GM21786 (cell line): ENCODE measurements at regions not wholly inside any gene's neighbourhood (a gene's known extent, or its start where the extent isn't known, plus 50 kb on each side); places are given as distances from the start of the nearest gene placed in this dataset.

ENCODE experiments used
- ATAC-seq: cut with Tn5 transposase; IDR thresholded peaks from one replicate; pipeline ENCODE4 v1.9.1; 2021; ENCODE audit not compliant: unreplicated experiment

DNA sequence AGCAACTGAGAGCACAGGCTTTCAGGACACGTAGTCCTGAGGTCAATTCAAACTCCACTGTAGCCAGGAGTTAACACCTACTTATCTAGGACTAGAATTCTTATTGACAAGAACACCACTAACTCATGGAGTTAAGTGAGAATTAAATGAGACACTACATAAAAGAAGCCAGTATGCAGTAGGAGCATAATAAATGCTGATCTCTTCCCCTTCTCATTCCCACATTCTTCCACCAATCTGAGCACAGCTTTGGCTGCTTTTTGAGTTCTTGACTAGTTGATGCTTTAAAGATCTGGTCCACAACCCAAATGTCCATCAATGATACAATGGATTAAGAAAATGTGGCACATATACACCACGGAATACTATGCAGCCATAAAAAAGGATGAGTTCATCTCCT, 55.2 kb downstream of the TTC32 start:
- ATAC-seq, result no peak

DNA sequence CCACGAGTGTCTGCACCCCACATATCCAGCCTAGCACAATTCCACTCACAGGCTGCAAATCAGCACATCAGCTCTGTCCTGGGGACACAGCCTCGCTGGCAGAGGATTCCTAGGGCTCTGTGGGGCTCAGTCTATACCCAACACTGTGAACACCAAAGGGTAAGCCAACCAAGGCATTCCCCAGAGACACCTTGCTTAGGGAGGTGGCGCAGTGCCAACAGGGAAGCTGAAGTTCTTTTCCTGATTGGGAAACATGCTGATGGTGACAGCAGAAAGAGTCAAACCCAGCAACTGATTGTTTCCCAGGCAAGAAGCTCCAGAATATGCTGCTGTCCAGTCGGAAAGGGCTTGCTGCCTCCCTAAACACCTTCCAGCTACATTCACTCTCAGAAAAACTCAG, 55.8 kb downstream of the TTC32 start:
- ATAC-seq, result no peak

DNA sequence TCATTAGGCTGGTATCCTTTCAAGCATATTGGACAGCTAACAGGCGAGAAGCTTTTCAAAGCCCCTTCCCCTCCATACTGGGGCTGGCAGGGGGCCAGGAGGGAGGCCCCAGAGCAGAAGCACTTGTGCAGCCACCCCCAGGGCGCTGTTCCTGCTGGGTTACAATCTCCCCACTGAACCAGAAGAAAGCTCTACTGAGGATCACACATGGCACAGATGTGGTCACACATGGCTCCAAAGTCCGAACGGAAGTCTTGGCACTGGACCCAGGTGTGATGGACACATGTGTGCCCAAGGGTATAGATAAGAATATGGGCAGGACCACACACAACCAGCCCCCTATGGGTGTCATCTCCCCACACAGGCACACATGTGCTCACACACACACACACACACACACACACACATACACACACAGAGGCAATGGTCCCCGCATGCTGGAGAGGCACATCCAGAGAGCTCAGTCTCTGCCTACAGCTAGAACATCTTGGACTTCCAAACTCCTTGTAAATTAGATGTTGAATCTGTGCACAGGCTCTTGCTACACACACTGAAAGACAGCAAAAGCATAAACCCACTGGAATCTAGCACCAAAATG, 56.4 kb downstream of the TTC32 start:
- no peak for ATAC-seq

DNA sequence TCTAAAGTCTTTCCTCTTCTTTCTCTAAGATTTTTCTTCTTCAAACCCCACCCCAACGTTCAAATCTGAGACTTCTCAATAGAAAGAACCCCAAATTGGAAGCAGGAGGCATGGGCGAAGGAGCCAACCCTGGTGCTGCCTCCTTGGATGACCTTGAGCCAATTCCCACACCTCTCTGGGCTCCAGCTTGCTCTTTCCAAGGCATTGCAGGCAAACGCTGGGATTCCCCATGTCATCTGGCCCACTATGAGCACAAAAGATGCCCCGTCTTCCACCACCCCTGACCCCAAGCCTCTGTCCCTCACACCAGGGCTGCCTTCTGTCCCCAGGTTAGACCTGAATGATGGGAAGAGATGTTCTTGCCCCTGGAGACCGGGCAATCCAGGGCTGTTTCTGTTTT, 57.0 kb downstream of the TTC32 start:
- no peak for ATAC-seq

DNA sequence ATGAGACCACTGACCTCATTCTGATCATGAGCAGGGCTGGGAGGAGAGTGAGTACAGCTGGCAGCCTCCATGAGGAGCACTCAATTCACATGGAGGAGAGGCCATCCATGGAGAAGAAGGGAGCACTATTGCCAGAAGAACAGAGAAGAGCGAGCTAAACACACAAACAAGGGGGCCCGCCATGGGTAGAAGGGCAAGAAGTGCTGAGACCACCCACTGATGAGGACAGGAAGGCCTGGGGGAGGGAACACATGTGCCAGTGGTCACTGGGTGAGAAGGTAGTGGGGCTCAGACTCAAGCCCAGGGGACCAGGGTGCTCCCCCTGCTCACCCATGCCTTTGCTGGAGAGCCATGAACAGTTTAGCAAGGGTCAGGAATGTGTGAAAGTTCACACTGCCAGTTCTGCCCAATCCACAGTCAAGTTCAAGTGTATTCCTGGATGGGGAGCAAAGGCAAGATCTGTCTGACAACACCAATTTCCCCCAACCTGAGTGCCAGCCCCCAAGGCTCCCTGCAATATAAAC, 57.7 kb downstream of the TTC32 start:
- no peak for ATAC-seq

DNA sequence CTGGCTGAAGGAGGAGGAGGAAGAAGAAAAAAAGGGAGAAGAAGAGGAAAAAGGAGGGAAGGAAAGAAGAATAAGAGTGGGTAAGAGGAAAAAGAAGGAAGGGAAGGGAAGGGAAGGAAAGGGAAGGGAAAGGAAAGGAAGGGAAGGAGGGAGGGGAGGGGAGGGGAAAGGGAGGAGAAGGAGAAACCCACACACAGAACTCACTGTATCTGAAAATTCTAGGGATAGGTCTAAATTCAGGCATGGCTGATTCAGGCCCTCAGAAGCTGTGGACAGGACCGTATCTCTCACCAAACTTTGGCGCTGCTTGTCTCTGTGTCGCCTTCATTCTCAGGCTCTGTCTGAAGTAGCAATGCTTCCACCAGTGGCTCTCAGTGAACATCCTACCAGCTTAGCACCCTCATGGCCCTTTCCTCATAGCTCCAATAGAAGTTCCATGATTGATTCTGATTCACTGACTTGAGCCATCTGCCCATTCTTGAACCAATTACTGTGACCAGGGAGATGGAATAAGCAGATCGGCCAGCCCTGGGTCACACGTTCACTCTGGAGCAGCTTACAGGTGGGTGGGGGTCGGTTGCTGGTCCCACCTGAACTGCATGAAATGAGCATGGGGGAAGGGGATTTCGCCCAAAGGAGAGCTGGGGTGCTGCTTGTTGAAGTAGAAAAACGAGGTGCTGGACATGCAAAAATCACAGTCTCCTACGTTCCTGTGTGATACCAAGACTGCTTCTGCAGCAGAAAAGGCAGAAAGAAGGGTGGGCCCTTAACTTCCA, 59.7 kb downstream of the TTC32 start:
- no peak for ATAC-seq

DNA sequence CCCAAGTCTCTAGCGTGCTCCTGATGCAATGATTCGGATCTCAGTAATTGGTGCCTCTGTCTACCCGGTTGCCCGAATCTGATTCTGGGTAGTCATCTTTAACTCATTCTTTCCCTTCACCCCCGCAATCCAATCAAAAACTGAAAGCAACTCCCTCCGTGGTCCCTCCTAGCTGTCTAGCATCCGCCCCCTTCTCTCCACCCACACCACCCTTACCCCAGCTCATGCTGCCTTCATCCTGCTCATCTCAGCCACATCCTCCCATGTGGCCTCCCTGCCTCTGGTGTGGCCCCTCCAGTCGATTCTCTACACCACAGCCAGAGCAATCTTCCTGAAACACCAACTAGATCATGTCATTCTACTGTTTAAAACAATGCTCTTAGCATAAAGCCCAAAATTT, 62.3 kb downstream of the TTC32 start:
- no peak for ATAC-seq

DNA sequence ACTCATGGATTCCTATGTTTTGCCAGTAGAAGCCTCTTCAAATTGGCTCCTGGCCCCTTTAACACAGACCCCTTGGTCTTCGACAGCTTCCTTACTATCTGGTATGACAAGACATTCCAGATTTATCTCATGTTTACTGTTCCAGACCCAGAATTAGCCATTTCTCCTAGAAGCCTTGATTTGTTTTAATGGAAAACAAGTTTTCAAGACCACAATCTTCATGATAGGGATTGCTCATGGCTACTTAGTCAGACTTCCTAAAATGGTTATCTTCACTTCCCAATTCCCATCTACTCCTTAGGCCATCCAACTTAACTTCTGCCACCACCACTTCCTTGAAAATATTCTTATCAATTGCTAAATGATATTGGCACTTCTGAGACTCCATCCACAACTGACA, 63.2 kb downstream of the TTC32 start:
- no peak for ATAC-seq

DNA sequence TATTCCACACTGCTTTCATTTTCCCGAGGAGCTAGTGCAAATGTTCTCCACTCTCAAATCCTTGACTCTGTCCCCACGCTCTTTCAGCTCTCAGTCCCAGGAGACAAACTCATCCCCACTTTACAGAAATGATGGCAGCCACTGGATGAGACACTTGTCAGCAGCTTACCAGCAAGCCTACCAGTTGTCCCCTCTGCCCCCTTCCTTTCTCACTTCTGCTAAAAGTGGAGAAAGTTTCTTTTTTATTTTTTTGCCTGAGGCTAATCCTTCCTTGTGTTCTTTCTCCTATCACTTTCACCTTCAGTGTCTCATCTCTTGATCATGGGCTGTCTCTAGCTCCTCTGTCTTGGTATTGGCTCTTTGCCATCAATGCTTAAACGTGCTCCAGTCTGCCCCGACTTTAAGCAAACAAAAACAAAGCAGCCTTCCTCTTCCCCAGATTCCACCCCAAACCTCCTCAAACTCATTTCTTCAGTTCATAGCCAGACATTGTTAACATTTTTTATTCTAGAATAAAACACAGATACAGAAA, 64.5 kb downstream of the TTC32 start:
- no peak for ATAC-seq

DNA sequence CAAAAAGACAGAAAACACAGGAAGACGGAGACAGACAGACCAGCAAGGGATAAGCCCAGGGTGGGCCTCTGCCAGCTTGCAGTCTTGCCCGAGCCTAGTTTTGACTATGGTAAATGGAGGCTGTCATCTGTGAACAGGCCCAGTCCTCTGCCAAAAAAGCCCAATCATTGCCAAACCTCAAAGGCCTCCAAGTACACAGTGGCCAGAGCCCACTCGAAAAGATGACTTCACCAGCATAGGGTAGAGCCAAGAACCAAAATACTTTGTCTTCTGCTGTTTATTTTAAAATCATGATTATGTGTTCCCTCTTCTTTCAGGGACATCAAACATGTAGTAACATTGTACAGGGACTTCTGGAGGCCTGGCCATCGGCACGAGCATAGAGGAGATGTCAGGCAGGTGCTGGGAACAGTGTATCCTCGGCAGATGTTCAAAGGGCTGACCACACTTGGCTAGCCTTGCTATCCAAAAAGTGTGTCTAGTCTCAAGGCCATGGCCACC, 66.0 kb downstream of the TTC32 start:
- ATAC-seq, result no peak

DNA sequence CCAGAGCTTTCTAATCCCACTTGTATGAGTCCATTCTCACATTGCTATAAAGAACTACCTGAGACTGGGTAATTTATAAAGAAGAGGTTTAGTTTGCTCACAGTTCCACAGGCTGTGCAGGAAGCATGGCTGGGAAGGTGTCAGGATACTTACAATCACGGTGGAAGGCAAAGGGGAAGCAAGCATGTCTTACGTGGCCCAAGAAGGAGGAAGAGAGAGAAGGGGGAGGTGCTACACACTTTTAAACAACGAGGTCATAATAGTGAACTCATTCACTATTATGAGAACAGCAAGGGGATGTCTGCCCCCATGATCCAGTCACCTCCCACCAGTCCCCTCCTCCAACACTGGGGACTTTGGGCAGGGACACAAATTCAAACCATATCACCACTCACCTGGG, 67.8 kb downstream of the TTC32 start:
- ATAC-seq, result no peak

DNA sequence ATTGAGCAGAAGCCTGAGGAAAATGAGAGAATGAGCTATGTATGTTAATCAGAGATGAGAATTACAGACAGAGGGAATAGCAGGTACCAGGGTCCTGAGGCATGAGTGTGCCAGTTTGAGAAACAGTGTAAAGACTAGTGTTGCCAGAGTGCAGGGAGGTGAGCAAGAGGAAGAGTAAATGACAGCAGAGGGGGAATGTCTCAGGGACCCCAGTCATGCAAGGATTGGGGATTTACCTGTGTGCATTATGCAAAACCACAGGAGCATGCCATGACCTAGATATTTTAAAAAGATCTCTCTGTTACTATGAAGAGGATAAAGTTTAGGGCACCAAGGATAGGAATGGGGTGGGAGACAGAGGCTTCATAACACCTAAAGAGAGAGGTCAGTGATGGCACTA, 72.1 kb downstream of the TTC32 start:
- ATAC-seq, result no peak

DNA sequence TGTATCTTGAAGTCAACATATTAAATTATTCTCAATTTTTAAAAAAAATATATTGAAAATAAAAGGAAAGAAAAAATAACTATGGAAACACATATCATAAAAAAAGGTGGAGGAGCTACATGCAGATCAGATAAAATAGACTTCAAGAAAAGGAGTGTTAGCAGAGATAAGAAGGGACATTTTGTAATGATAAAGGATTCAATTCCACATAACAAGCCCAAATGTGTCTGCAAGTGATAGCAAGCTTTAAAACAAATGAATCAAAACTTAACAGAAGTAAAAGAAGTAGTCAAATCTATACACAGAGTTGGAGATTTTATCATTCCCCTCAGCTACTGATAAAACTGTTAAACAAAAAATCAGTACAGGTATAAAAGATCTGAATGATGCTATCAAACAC, 74.9 kb downstream of the TTC32 start:
- ATAC-seq, result no peak

DNA sequence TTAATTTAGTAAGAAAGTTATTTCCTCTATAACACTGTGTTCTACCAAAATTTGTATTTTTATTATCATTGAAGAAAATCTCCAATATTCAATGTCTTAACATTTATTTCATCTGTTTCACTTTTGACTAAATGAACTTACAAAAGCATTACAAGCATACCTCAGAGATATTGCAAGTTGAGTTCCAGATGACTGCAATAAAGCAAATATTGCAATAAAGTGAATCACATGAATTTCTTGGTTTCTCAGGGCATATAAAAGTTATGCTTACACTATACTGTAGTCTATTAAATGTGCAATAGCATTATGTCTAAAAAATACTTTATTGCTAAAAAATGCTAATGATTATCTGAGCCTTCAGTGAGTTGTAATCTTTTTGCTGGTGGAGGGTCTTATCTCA, 78.3 kb downstream of the TTC32 start:
- no peak for ATAC-seq

DNA sequence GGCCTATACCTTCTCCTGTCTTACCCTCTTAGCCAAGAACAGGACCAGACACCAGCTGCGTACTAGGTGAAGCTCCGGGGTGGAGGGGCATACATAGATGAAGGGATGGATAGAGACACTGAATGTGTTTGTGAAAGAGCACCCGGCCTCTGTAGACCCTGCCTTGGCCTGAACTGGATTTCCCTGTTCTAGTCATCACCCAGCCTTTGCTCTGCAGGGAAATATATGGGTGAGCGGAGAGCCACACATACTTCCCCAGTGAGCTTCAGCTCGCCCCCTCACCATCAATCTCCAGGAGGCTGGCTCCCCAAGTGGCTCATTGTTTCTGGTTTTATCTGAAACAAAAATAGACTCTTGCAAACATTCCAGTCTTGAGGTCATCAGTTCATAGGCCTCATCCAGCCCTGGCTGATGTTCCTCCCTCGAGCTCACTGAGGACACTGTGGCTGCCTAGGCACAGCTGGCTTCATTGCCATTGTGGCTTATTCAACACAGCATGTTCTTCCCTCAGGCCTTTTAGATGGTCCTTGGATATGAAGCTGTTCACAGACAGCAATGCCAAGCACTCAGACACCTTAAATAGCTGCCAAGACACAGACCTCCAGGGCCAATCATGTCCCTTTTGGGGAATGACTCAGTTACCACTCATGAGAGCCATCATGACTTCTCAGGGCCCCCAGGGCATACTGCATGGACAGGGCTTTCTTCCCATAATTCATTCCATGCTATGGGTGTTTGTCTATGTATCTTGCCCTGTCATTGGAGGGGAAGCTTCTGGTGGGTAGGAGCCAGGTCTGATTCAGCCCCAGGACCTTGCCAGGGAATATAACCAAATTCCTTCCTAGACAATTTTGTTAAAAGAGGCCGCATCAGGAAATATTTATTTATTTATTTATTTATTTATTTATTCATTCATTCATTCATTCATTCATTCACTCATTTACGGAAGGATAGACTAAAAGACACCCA, 82.4 kb downstream of the TTC32 start:
- ATAC-seq, result no peak

DNA sequence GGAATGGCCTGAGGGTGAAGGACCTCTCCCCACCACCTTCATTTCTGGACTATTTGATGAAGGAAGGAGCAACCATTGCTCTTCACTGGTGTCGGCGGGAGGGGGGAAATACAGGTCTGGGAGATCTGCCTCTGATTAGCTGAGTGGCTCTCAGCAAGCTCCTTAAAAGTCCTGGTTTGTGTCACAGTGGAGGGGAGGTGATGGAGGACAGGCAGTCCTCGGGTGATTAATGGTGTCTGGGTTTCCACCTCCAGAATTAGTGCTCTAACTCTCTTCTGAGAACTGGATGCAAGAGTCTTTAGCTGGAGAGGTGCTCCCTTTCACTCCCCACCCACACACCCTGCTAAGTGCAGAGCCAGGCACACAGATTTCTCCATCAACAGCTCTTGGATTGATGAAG, 83.2 kb downstream of the TTC32 start:
- ATAC-seq, result no peak

DNA sequence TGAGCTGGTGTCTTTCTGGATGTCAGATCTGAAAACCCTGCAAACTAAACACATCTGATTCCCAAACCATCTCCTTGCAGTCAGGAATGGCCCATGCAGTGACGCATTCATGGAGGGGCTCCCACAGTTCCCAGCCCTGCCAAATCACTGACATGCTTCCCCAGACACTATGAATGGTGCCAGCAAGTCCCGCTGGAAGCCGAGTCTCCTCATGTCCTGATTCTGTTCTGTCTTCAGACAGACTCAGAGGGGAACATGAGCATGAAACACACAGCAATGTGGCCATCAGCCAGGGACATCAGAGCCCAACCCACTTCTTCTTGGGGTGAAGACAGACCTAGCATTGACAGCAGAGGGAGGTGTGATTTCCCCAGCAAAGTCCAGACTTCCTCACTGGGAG, 83.7 kb downstream of the TTC32 start:
- no peak for ATAC-seq

DNA sequence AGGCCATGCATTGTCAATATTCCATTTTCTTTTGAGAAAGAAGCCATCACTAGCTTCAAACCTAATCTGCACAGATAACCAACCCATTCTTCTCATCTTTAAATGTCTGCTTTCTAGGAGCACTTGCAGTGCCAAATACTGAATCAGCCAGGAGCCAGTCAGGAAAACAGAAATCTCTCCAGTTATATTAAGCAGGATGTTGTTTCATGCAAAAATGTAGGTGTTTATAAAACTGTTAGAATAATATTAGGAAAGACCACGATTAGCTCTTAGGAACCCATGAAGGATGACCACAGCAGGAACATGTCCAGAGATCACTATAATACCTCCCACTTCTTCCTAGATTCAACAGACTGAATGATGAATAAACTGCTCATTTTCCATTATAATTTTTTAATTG, 86.0 kb downstream of the TTC32 start:
- ATAC-seq, result no peak

DNA sequence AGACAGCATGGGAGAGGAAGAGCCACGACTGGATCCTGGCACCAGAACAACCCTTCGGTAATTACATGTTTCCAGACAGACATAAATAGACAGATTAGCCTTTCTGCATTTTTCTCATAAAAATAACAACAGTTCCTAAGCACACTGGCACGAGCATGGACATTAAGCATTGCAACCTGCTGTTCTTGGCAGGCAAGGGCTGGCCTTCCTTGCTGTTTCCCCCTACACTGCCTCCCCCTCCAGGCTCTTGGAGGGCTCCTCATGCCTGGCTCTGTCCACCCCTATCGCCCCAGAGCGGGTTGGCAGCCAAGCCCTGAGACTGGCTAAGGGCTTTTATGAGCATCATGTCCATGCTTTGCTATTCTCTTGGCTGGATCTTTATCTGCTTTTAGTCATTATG, 89.6 kb downstream of the TTC32 start:
- no peak for ATAC-seq

DNA sequence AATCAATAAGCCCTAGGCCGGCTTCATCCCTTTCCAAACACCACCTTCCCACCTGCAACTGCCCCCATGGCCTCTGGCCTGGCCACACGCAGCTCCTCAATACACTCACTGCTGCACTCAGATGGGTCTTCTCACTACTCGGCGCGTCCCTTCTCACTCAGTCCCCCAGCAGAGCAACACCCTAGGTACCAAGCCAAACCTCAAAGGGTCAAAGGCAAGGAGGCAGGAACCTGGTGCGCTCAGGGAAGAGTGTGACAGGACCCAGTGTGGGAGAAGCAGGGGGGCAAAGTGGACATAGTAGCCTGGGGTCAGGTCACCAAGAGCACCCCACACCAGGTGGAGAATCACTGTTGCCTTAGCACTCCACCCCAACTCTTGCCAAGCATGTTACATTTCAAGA, 90.6 kb downstream of the TTC32 start:
- no peak for ATAC-seq

DNA sequence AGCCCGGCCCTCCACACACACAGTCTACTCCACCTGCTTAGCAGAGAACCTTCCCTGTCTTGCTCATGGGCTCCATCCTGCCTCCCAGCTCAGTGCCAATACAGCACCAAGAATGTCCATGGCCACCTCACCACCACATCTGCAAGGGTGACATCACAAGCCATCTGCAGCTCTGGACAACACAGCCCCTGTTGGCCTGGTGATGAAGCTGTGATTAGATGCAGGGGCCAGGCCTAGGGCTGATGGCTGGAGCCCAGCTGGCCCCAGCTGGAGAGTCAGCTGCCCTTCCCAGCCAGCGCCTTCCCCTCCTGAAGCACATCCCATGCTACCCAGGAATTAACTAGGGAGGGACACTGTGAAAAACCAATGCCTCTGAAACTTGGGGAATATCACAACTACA, 91.1 kb downstream of the TTC32 start:
- ATAC-seq, result no peak
